ENCODE measurements at regions not wholly inside any gene's neighbourhood (a gene's known extent, or its start where the extent isn't known, plus 50 kb on each side); places are given as distances from the start of the nearest gene placed in this dataset.
"Not testable (repeated sequence)": the region's sequence is repeated elsewhere in the genome, so short reads cannot be mapped to it uniquely, and the experiment has no call there.

GRCh38 chr9:86488345-86488744 is 134.1 kb upstream of the TUT7 start:
- no peak for DNase-seq (ENCODE audit: low spot score)

- no peak for DNase-seq (ENCODE audit: low spot score)
These were observed 133.6 kb upstream of the TUT7 start for GRCh38 chr9:86487838-86488233.

GRCh38 chr9:86486891-86487837 is 133.0 kb upstream of the TUT7 start:
- DNase-seq (ENCODE audit: low spot score), result no peak

GRCh38 chr9:86485359-86485758 is 131.1 kb upstream of the TUT7 start:
- DNase-seq (ENCODE audit: low spot score), result no peak

- no peak for DNase-seq (ENCODE audit: low spot score)
These were observed 129.3 kb upstream of the TUT7 start for GRCh38 chr9:86483496-86483895.

GRCh38 chr9:86481466-86481865 is 127.3 kb upstream of the TUT7 start:
- DNase-seq (ENCODE audit: low spot score), result no peak

- DNase-seq (ENCODE audit: low spot score), result not testable (repeated sequence)
These were observed 121.0 kb upstream of the TUT7 start for GRCh38 chr9:86475255-86475654.

- DNase-seq (ENCODE audit: low spot score), result no peak
These were observed 117.1 kb upstream of the TUT7 start for GRCh38 chr9:86471171-86471815.

GRCh38 chr9:86470326-86470725 is 116.1 kb upstream of the TUT7 start:
- no peak for DNase-seq (ENCODE audit: low spot score)

GRCh38 chr9:86469476-86470250 is 115.5 kb upstream of the TUT7 start:
- DNase-seq (ENCODE audit: low spot score), result no peak

GRCh38 chr9:86464242-86464641 is 110.0 kb upstream of the TUT7 start:
- DNase-seq (ENCODE audit: low spot score), result no peak

- DNase-seq (ENCODE audit: low spot score), result no peak
These were observed 106.2 kb upstream of the TUT7 start for GRCh38 chr9:86460216-86461002.

- no peak for DNase-seq (ENCODE audit: low spot score)
These were observed 105.5 kb upstream of the TUT7 start for GRCh38 chr9:86459599-86460155.

GRCh38 chr9:86459191-86459590 is 105.0 kb upstream of the TUT7 start:
- no peak for DNase-seq (ENCODE audit: low spot score)

- DNase-seq (ENCODE audit: low spot score), result no peak
These were observed 104.1 kb upstream of the TUT7 start for GRCh38 chr9:86458191-86458855.

- DNase-seq (ENCODE audit: low spot score), result no peak
These were observed 102.2 kb upstream of the TUT7 start for GRCh38 chr9:86456416-86456815.

GRCh38 chr9:86454701-86455615 is 100.7 kb upstream of the TUT7 start:
- no peak for DNase-seq (ENCODE audit: low spot score)

- no peak for DNase-seq (ENCODE audit: low spot score)
These were observed 98.1 kb upstream of the TUT7 start for GRCh38 chr9:86452201-86452828.

- DNase-seq (ENCODE audit: low spot score), result no peak
These were observed 95.0 kb upstream of the TUT7 start for GRCh38 chr9:86449246-86449645.
